VCaP (cell line): ENCODE measurements at regions not wholly inside any gene's neighbourhood (a gene's known extent, or its start where the extent isn't known, plus 50 kb on each side); places are given as distances from the start of the nearest gene placed in this dataset.
"Not testable (repeated sequence)": the region's sequence is repeated elsewhere in the genome, so short reads cannot be mapped to it uniquely, and the experiment has no call there.

Source experiments
- H3K27ac ChIP-seq: fragments of 450-650 bp; 2 replicates; pipeline ENCODE4 v1.5.1; 2017
- TF ChIP-seq, protein P1 (sequence below): fragments of 450-650 bp; conservative IDR thresholded peaks from 2 replicates; pipeline ENCODE4 v1.5.1; 2017; ENCODE audit warnings: mild to moderate bottlenecking, moderate library complexity

DNA sequence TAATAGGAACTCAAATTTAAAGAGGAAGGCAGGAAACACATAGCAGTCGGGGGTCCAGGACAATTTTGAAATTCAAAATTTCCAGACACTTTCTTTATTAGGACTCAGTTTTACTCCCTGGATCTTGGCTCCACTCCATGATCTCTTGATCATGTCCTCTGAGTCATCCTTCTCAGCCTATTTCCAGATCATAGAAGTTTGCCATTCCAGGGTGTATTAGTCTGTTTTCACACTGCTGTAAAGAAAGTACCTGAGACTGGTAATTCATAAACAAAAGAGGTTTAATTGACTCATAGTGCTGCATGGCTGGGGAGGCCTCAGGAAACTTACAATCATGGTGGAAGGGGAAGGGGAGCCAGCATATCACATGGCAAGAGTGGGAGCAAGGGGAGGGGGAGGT, 564.7 kb upstream of the ACTRT1 start:
- TF ChIP-seq, protein P1, sequence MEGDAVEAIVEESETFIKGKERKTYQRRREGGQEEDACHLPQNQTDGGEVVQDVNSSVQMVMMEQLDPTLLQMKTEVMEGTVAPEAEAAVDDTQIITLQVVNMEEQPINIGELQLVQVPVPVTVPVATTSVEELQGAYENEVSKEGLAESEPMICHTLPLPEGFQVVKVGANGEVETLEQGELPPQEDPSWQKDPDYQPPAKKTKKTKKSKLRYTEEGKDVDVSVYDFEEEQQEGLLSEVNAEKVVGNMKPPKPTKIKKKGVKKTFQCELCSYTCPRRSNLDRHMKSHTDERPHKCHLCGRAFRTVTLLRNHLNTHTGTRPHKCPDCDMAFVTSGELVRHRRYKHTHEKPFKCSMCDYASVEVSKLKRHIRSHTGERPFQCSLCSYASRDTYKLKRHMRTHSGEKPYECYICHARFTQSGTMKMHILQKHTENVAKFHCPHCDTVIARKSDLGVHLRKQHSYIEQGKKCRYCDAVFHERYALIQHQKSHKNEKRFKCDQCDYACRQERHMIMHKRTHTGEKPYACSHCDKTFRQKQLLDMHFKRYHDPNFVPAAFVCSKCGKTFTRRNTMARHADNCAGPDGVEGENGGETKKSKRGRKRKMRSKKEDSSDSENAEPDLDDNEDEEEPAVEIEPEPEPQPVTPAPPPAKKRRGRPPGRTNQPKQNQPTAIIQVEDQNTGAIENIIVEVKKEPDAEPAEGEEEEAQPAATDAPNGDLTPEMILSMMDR: no peak
- H3K27ac ChIP-seq: no peak overlapping the region

DNA sequence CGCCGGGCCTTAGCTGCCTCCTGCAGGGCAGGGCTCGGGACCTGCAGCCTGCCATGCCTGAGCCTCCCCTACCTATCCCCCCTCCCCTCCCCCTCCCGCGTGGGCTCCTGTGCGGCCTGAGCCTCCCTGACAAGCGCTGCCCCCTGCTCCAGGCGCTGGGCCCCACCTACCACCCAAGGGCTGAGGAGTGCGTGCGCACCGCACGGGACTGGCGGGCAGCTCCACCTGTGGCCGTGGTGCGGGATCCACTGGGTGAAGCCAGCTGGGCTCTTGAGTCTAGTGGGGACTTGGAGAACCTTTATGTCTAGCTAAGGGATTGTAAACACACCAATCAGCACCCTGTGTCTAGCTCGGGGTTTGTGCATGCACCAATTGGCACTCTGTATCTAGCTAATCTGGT, 554.6 kb upstream of the ACTRT1 start:
- H3K27ac ChIP-seq: not testable (repeated sequence)

DNA sequence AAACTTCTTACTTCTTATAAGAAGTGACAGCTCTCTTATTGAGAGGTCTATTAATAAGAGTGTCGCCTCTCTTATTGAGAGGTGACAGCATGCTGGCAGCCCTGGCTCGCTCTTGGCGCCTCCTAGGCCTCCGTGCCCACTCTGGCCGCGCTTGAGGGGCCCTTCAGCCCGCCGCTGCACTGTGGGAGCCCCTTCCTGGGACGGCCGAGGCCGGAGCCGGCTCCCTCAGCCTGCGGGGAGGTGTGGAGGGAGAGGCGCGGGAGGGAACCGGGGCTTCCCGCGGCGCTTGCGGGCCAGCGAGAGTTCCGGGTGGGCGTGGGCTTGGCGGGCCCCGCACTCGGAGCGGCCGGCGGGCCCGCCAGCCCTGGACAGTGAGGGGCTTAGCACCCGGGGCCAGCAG, 554.2 kb upstream of the ACTRT1 start:
- not testable (repeated sequence) for H3K27ac ChIP-seq

DNA sequence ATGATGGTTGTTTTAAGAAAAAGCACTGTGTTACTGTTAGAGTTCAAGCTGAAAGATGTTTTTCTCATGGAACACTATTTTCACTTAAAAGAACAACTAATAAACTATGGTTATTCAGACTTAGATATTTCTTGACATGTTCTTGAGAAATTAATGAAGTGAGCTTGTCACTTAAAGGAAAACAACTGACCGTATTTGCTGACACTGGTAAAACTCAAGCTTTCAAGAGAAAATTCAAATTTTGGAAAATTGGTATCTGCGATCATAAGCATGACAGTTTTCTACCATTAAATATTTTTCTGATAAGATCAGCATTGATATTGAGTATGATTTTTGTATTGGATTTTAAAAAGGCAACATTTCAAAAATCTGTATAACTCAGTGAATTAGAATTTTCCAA, 549.5 kb upstream of the ACTRT1 start:
- TF ChIP-seq, protein P1: no peak
- H3K27ac ChIP-seq: no peak overlapping the region; the same call in 1 of the 2 replicates

DNA sequence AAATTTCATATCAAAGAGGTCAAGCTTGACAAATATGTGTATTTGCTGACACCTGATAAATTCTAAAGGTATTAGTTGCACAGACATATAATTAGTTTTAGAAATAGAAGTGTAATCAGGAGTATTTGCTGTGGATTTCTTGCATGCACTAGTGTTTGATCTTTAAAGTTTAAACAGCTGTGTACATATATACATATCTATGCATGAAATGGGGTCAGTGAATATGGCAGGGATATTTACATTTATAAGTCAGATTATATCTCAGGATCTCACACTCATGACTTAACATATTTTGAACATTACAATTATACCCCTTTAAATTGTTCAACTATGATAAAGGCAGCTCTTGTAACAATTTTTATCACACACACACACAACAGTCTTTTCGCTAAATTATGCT, 547.4 kb upstream of the ACTRT1 start:
- TF ChIP-seq, protein P1: no peak
- no peak overlapping the region for H3K27ac ChIP-seq

DNA sequence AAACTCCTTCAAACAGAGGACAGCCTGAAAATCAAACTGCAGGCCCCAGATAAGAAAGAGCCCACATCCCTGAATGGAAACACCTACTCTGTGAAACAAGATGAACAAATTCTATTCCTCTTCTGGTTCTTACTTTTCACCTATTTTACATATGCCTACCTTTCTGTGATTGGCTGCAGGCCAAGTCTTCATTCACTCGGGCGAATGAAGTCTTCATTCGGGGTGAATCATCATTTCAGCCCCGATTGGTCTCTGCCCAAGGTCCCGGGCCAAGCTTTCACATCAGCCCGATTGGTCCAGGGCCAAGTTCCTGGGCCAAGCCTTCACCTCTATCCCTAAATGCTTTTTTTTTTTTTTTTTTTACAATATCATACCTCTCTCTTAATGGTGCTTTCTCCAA, 529.8 kb upstream of the ACTRT1 start:
- TF ChIP-seq, protein P1: no peak
- no peak overlapping the region for H3K27ac ChIP-seq

DNA sequence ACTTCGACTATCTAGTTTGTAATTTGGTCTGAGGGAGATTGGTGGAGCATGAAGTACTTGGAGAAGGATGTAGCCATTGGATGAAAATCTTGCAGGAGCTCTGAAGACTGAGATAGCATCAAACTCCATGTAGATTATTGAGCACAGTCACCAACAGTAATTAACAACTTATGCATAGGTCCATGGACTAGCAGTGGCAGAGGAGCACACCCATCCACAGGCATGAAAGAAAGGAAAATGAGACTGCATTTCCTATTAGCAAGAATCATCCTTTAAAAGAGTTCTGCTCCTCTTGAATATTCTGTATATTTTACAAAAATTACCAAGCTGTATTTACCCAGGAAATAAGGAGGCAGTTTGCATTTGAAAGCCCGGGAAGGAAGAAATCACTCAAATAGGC, 529.4 kb upstream of the ACTRT1 start:
- H3K27ac ChIP-seq: no peak overlapping the region
- TF ChIP-seq, protein P1: no peak

DNA sequence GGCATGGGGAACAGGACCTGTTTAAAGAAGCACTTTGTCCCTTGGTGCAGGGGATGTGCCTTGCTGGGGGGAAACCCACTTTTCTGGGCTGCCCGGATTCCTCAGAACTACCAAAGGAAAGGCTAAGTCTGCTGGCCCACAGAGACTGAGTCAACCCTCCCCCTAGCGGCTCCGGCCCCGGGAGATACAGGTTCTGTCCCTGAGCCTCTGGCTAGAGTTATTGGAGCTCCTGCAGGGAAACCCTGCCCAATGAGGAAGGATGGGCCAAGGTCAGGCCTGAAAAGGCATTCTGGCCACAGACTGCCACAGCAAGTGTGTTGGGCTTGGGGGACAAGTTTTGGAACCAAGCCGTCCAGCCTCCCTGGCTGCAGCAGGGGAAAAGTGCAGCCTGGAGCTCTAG, 490.9 kb upstream of the ACTRT1 start:
- TF ChIP-seq, protein P1: no peak

DNA sequence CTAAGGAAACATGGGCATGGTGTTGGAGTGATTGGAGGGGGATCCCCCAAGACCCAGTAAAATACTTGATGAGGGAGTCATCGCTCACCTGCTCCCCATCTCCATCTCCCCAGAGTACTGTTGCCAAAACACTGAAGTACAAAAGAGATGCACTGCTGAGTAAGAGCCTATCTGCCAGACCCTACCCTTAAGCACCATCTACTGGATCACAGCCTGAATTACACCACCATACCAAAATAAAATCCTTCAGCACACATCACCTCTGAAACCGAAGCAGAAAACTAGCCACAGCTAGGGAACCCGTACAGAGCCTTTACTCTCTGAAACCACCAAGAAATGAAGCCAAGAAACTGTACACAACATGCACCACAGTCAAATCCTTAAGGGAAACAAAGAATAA, 466.3 kb upstream of the ACTRT1 start:
- H3K27ac ChIP-seq: peak overlapping the region; percentile 70; the same call in 1 of the 2 replicates

More for the DNA sequence above, 490.9 kb upstream of the ACTRT1 start:
- H3K27ac ChIP-seq: no peak overlapping the region

More for the DNA sequence above, 466.3 kb upstream of the ACTRT1 start:
- TF ChIP-seq, protein P1: peak; percentile 73
